ENCODE measurements at regions not wholly inside any gene's neighbourhood (a gene's known extent, or its start where the extent isn't known, plus 50 kb on each side); places are given as distances from the start of the nearest gene placed in this dataset.

GRCh38 chr6:14259594-14260152 is 142.1 kb downstream of the CD83 start:
- 77% methylated on average over 8 of the region's 8 CpGs for WGBS (ENCODE audit: low lambda C conversion rate, missing lambda C conversion rate)
- no peak overlapping the region for H3K27ac ChIP-seq

GRCh38 chr6:14260839-14261238 is 143.3 kb downstream of the CD83 start:
- H2AFZ ChIP-seq, result no peak overlapping the region
- no peaks in the 10 kb centered on the region for H4K20me1 ChIP-seq (ENCODE audit: insufficient read depth, poor library complexity, severe bottlenecking)
- H3K9me2 ChIP-seq (replicated peaks; ENCODE audit: insufficient read depth), result no peaks in the 10 kb centered on the region
- whole genome bisulfite sequencing (ENCODE audit: low lambda C conversion rate, missing lambda C conversion rate), result 96% methylated on average over 1 of the region's 1 CpG
- no peaks in the 10 kb centered on the region for H3K27me3 ChIP-seq
- no peaks in the 10 kb centered on the region for H3K79me2 ChIP-seq
- H3K9me3 ChIP-seq (ENCODE audit: low read depth), result peaks cover 5% of the 10 kb centered on the region
- no peak overlapping the region for H3K4me2 ChIP-seq
- no peaks in the 10 kb centered on the region for H3K36me3 ChIP-seq (replicated peaks; ENCODE audit: insufficient read depth, low read depth)
- no peak for TF ChIP-seq EZH2 (IDR thresholded peaks at IDR 0.05; ENCODE audit: borderline replicate concordance)
- no peak overlapping the region for H3K4me3 ChIP-seq
- H3K27ac ChIP-seq, result no peak overlapping the region
- no peaks in the 10 kb centered on the region for H3K4me1 ChIP-seq (ENCODE audit: insufficient read depth)
- no peak for DNase-seq (ENCODE audit: low spot score)

More at GRCh38 chr6:14259594-14260152, 142.1 kb downstream of the CD83 start:
- no peaks in the 10 kb centered on the region for H3K36me3 ChIP-seq (replicated peaks; ENCODE audit: insufficient read depth, low read depth)
- peaks cover 5% of the 10 kb centered on the region for H3K9me3 ChIP-seq (ENCODE audit: low read depth)
- DNase-seq (ENCODE audit: low spot score), result no peak
- H3K79me2 ChIP-seq, result no peaks in the 10 kb centered on the region
- no peak overlapping the region for H2AFZ ChIP-seq
- no peaks in the 10 kb centered on the region for H3K9me2 ChIP-seq (replicated peaks; ENCODE audit: insufficient read depth)
- no peak overlapping the region for H3K4me2 ChIP-seq
- no peaks in the 10 kb centered on the region for H3K27me3 ChIP-seq
- H3K4me3 ChIP-seq, result no peak overlapping the region
- TF ChIP-seq CTCF (IDR thresholded peaks at IDR 0.05; ENCODE audit: poor library complexity), result no peak
- TF ChIP-seq EZH2 (IDR thresholded peaks at IDR 0.05; ENCODE audit: borderline replicate concordance), result no peak
- no peak for TF ChIP-seq EZH2phosphoT487 (IDR thresholded peaks at IDR 0.05; ENCODE audit: low read depth, severe bottlenecking, unreplicated experiment)
- H3K4me1 ChIP-seq (ENCODE audit: insufficient read depth), result no peaks in the 10 kb centered on the region
- H4K20me1 ChIP-seq (ENCODE audit: insufficient read depth, poor library complexity, severe bottlenecking), result no peaks in the 10 kb centered on the region

- Histone ChIP-seq H3K79me2 (no peaks in the 10 kb centered on the region), H3K36me3 (replicated peaks; ENCODE audit: insufficient read depth, low read depth) (no peaks in the 10 kb centered on the region), H3K4me2 (no peak overlapping the region), H3K9me2 (replicated peaks; ENCODE audit: insufficient read depth) (no peaks in the 10 kb centered on the region), H3K4me1 (ENCODE audit: insufficient read depth) (no peaks in the 10 kb centered on the region), H3K27ac (no peak overlapping the region), H4K20me1 (ENCODE audit: insufficient read depth, poor library complexity, severe bottlenecking) (no peaks in the 10 kb centered on the region), H3K4me3 (no peak overlapping the region), H3K9me3 (ENCODE audit: low read depth) (peaks cover 5% of the 10 kb centered on the region), H3K27me3 (no peaks in the 10 kb centered on the region), H2AFZ (no peak overlapping the region)
- whole genome bisulfite sequencing (ENCODE audit: low lambda C conversion rate, missing lambda C conversion rate), result 93% methylated on average over 1 of the region's 1 CpG
- TF ChIP-seq EZH2 (IDR thresholded peaks at IDR 0.05; ENCODE audit: borderline replicate concordance) (no peak), EZH2phosphoT487 (IDR thresholded peaks at IDR 0.05; ENCODE audit: low read depth, severe bottlenecking, unreplicated experiment) (no peak), CTCF (IDR thresholded peaks at IDR 0.05; ENCODE audit: poor library complexity) (no peak)
- DNase-seq (ENCODE audit: low spot score), result no peak
Observed at GRCh38 chr6:14263881-14264424, 146.4 kb downstream of the CD83 start.

- Histone ChIP-seq H4K20me1 (ENCODE audit: insufficient read depth, poor library complexity, severe bottlenecking) (no peaks in the 10 kb centered on the region), H3K27ac (no peak overlapping the region), H2AFZ (no peak overlapping the region), H3K9me3 (ENCODE audit: low read depth) (peaks cover 5% of the 10 kb centered on the region), H3K4me3 (no peak overlapping the region), H3K4me1 (ENCODE audit: insufficient read depth) (no peaks in the 10 kb centered on the region), H3K27me3 (no peaks in the 10 kb centered on the region), H3K79me2 (no peaks in the 10 kb centered on the region), H3K4me2 (no peak overlapping the region), H3K36me3 (replicated peaks; ENCODE audit: insufficient read depth, low read depth) (no peaks in the 10 kb centered on the region), H3K9me2 (replicated peaks; ENCODE audit: insufficient read depth) (no peaks in the 10 kb centered on the region)
- WGBS (ENCODE audit: low lambda C conversion rate, missing lambda C conversion rate), result 89% methylated on average over 5 of the region's 5 CpGs
- no peak for TF ChIP-seq EZH2phosphoT487 (IDR thresholded peaks at IDR 0.05; ENCODE audit: low read depth, severe bottlenecking, unreplicated experiment)
- no peak for TF ChIP-seq CTCF (IDR thresholded peaks at IDR 0.05; ENCODE audit: poor library complexity)
- no peak for TF ChIP-seq EZH2 (IDR thresholded peaks at IDR 0.05; ENCODE audit: borderline replicate concordance)
- no peak for DNase-seq (ENCODE audit: low spot score)
Observed at GRCh38 chr6:14265049-14266021, 147.8 kb downstream of the CD83 start.
